ENCODE measurements at regions not wholly inside any gene's neighbourhood (a gene's known extent, or its start where the extent isn't known, plus 50 kb on each side); places are given as distances from the start of the nearest gene placed in this dataset.

GRCh38 chr6:153673750-153674149, 365.3 kb upstream of the OPRM1 start:
- 0% methylated on average over 2 of the region's 2 CpGs for WGBS (ENCODE audit: insufficient coverage, low coverage, missing lambda C conversion rate)
- no peak overlapping the region for H3K4me3 ChIP-seq
- TF ChIP-seq ZBTB26 (CRISPR knock-in tag; IDR thresholded peaks at IDR 0.05) (no peak), FOXK1 (CRISPR knock-in tag; IDR thresholded peaks at IDR 0.05; ENCODE audit: borderline replicate concordance) (no peak), JUND (IDR thresholded peaks at IDR 0.05; ENCODE audit: borderline replicate concordance, low read depth, low read length) (no peak), JUND (tag; IDR thresholded peaks at IDR 0.05; ENCODE audit: borderline replicate concordance, low read depth, low read length) (no peak), FOXA1 (IDR thresholded peaks at IDR 0.05; ENCODE audit: borderline replicate concordance) (no peak), CHCHD3 (CRISPR knock-in tag; IDR thresholded peaks at IDR 0.05) (no peak), NELFE (IDR thresholded peaks at IDR 0.05; ENCODE audit: insufficient read depth, insufficient read length) (no peak), GATA2 (CRISPR knock-in tag; IDR thresholded peaks at IDR 0.05) (no peak), CHAMP1 (IDR thresholded peaks at IDR 0.05) (no peak), ETV1 (tag; conservative IDR thresholded peaks at IDR 0.05; ENCODE audit: low read depth) (no peak), ZBTB7A (IDR thresholded peaks at IDR 0.05; ENCODE audit: borderline replicate concordance, control insufficient read depth, low read depth, low read length) (no peak), MAFG (tag; conservative IDR thresholded peaks at IDR 0.05) (no peak), CCNT2 (IDR thresholded peaks at IDR 0.05; ENCODE audit: borderline replicate concordance, extremely low read depth, insufficient read length, low read depth, low read length) (no peak), ID3 (CRISPR knock-in tag; IDR thresholded peaks at IDR 0.05) (no peak), ID3 (tag; IDR thresholded peaks at IDR 0.05) (no peak)

More at GRCh38 chr6:153673750-153674149, 365.3 kb upstream of the OPRM1 start:
- ChIA-PET CTCF (ENCODE audit: low intra/inter-chr PET ratio) (no interaction called here), POLR2A (no interaction called here)
- H3K4me1 ChIP-seq (replicated peaks in 1 of 2; ENCODE audit: control insufficient read depth in 2 of 2, insufficient read depth in 2 of 2, low read length in 2 of 2), result no peaks in the 10 kb centered on the region
- H3K9me3 ChIP-seq (replicated peaks; ENCODE audit: control insufficient read depth, insufficient read depth, low read depth, low read length), result no peaks in the 10 kb centered on the region
- no peaks in the 10 kb centered on the region for H4K20me1 ChIP-seq (replicated peaks; ENCODE audit: control insufficient read depth, insufficient read depth, low read length)
- H3K27me3 ChIP-seq (ENCODE audit: control insufficient read depth in 2 of 2, insufficient read depth in 2 of 2, low read length in 2 of 2), result no peaks in the 10 kb centered on the region
- ATAC-seq (no peak), DNase-seq (ENCODE audit: extremely low read depth in 1 of 4, low spot score in 3 of 4) (no peak), FAIRE-seq (no peak)
- no peak overlapping the region for H3K27ac ChIP-seq (ENCODE audit: extremely low read depth, low read depth, low read length)
- H3K4me2 ChIP-seq (ENCODE audit: insufficient read depth, low read length), result no peak overlapping the region
- no peaks in the 10 kb centered on the region for H3K36me3 ChIP-seq (ENCODE audit: control insufficient read depth, insufficient read depth, low read length)
- no peaks in the 10 kb centered on the region for H3K79me2 ChIP-seq (ENCODE audit: control insufficient read depth, insufficient read depth, low read length)
- H3K9me1 ChIP-seq (ENCODE audit: control insufficient read depth, insufficient read depth, low read length), result no peaks in the 10 kb centered on the region
- BruUV-seq (replicated peaks), result no TSS peak
- no peak overlapping the region for H2AFZ ChIP-seq (ENCODE audit: low read depth, low read length)
- intact Hi-C loops (cut with micrococcal nuclease), result no loop called here
- in situ Hi-C loops (cut with MboI), result no loop called here
- no peak overlapping the region for H3K9ac ChIP-seq (ENCODE audit: insufficient read depth in 1 of 2, low read depth in 2 of 2, low read length in 2 of 2)
